ENCODE measurements at regions not wholly inside any gene's neighbourhood (a gene's known extent, or its start where the extent isn't known, plus 50 kb on each side); places are given as distances from the start of the nearest gene placed in this dataset.

DNA sequence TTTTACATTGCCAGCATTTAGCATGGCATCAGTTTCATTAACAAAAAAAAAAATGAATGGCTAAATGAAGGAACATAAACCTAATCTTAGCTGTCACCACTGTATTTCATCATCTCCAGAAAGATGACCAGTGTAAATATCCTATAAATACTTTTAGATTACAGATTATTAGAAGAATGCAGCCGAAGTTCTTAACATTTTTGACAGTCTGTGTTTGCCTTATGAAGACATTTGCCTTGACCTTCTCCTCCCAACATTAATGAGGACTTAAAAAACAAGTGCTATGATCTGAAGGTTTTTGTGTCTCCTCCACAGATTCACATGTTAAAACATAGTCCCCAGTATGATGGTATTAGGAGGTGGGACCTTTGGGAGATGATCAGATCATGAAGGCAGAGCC lies 253.0 kb downstream of the SNAPC1 start:
- Histone ChIP-seq H3K4me3 (ENCODE audit: low read depth in 1 of 3, low read length in 3 of 3) (no peak overlapping the region), H3K36me3 (ENCODE audit: control insufficient read depth in 4 of 4, insufficient read depth in 3 of 4, low read depth in 1 of 4, low read length in 3 of 4) (no peaks in the 10 kb centered on the region), H3K27ac (ENCODE audit: low read depth in 1 of 2, low read length in 2 of 2) (no peak overlapping the region), H3K27me3 (ENCODE audit: control insufficient read depth in 4 of 4, insufficient read depth in 4 of 4, low read length in 3 of 4) (no peaks in the 10 kb centered on the region), H3K9me3 (ENCODE audit: control insufficient read depth in 4 of 4, low read length in 3 of 4) (peaks cover 0 to 2% (median under 1%) of the 10 kb centered on the region in 4 donors), H3K4me1 (ENCODE audit: control insufficient read depth in 4 of 4, insufficient read depth in 4 of 4, low read length in 3 of 4) (no peaks in the 10 kb centered on the region), H3K9ac (ENCODE audit: low read depth in 1 of 2, low read length in 2 of 2) (no peak overlapping the region)
- TF ChIP-seq TAF1 (conservative IDR thresholded peaks at IDR 0.05): no peak
- TF ChIP-seq, protein P1, sequence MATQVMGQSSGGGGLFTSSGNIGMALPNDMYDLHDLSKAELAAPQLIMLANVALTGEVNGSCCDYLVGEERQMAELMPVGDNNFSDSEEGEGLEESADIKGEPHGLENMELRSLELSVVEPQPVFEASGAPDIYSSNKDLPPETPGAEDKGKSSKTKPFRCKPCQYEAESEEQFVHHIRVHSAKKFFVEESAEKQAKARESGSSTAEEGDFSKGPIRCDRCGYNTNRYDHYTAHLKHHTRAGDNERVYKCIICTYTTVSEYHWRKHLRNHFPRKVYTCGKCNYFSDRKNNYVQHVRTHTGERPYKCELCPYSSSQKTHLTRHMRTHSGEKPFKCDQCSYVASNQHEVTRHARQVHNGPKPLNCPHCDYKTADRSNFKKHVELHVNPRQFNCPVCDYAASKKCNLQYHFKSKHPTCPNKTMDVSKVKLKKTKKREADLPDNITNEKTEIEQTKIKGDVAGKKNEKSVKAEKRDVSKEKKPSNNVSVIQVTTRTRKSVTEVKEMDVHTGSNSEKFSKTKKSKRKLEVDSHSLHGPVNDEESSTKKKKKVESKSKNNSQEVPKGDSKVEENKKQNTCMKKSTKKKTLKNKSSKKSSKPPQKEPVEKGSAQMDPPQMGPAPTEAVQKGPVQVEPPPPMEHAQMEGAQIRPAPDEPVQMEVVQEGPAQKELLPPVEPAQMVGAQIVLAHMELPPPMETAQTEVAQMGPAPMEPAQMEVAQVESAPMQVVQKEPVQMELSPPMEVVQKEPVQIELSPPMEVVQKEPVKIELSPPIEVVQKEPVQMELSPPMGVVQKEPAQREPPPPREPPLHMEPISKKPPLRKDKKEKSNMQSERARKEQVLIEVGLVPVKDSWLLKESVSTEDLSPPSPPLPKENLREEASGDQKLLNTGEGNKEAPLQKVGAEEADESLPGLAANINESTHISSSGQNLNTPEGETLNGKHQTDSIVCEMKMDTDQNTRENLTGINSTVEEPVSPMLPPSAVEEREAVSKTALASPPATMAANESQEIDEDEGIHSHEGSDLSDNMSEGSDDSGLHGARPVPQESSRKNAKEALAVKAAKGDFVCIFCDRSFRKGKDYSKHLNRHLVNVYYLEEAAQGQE (IDR thresholded peaks at IDR 0.05): no peak
- TF ChIP-seq NR2F2 (IDR thresholded peaks at IDR 0.05): no peak
- no peak for TF ChIP-seq RXRA (IDR thresholded peaks at IDR 0.05)
- TF ChIP-seq GABPA (IDR thresholded peaks at IDR 0.05 in 1 of 2, conservative IDR thresholded peaks at IDR 0.05 in 1 of 2): no peak
- TF ChIP-seq ZBTB33 (IDR thresholded peaks at IDR 0.05): no peak
- TF ChIP-seq MAX (IDR thresholded peaks at IDR 0.05): no peak
- TF ChIP-seq YY1 (IDR thresholded peaks at IDR 0.05): no peak
- TF ChIP-seq SP1 (IDR thresholded peaks at IDR 0.05): no peak
- DNase-seq (ENCODE audit: low spot score): no peak
- 24% methylated on average over 1 of the region's 1 CpG for WGBS

DNA sequence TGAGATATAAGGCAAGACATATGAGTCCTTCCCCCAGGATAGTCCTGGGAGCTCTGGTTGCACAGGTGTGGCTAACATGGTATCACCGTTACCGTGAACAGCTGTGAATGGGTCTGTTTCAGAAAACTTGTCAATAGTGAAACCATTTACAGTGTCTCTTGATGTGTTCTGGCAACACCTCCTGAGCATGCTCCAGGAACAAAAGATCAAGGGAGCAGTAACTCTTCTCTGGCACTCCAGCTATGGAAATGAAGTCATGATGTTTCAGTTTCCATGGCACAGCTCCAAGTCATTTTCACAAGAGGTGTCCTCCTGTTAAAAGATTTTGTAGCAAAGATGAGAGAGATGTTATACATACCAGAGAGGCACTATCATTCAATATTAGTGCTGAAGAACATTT lies 253.7 kb downstream of the SNAPC1 start:
- H3K27ac ChIP-seq (ENCODE audit: low read depth in 1 of 2, low read length in 2 of 2): no peak overlapping the region
- no peak overlapping the region for H3K9ac ChIP-seq (ENCODE audit: low read depth in 1 of 2, low read length in 2 of 2)
- 64% methylated on average over 2 of the region's 2 CpGs for WGBS
- H3K27me3 ChIP-seq (ENCODE audit: control insufficient read depth in 4 of 4, insufficient read depth in 4 of 4, low read length in 3 of 4): no peaks in the 10 kb centered on the region
- peaks cover 0 to 2% (median under 1%) of the 10 kb centered on the region in 4 donors for H3K9me3 ChIP-seq (ENCODE audit: control insufficient read depth in 4 of 4, low read length in 3 of 4)
- DNase-seq (ENCODE audit: low spot score): no peak
- H3K36me3 ChIP-seq (ENCODE audit: control insufficient read depth in 4 of 4, insufficient read depth in 3 of 4, low read depth in 1 of 4, low read length in 3 of 4): no peaks in the 10 kb centered on the region
- no peak overlapping the region for H3K4me3 ChIP-seq (ENCODE audit: low read depth in 1 of 3, low read length in 3 of 3)
- TF ChIP-seq FOXA1 (IDR thresholded peaks at IDR 0.05) (no peak), YY1 (IDR thresholded peaks at IDR 0.05) (no peak), RXRA (IDR thresholded peaks at IDR 0.05) (no peak), JUND (IDR thresholded peaks at IDR 0.05) (no peak), GABPA (IDR thresholded peaks at IDR 0.05 in 1 of 2, conservative IDR thresholded peaks at IDR 0.05 in 1 of 2) (no peak), RAD21 (IDR thresholded peaks at IDR 0.05) (no peak), MAX (IDR thresholded peaks at IDR 0.05) (no peak), FOXA2 (IDR thresholded peaks at IDR 0.05) (no peak), CTCF (IDR thresholded peaks at IDR 0.05; ENCODE audit: low read depth, low read length, missing input control) (no peak), SP1 (IDR thresholded peaks at IDR 0.05) (no peak), ZBTB33 (IDR thresholded peaks at IDR 0.05) (no peak), TAF1 (conservative IDR thresholded peaks at IDR 0.05) (no peak), ATF3 (IDR thresholded peaks at IDR 0.05) (no peak)
- TF ChIP-seq, protein P1 (IDR thresholded peaks at IDR 0.05): no peak
- H3K4me1 ChIP-seq (ENCODE audit: control insufficient read depth in 4 of 4, insufficient read depth in 4 of 4, low read length in 3 of 4): no peaks in the 10 kb centered on the region
